WTC11 (cell line): ENCODE measurements at regions not wholly inside any gene's neighbourhood (a gene's known extent, or its start where the extent isn't known, plus 50 kb on each side); places are given as distances from the start of the nearest gene placed in this dataset.

Source experiments
- ATAC-seq: fragments of 200-7000 bp; cut with Tn5 transposase; 2 replicates; pipeline ENCODE4 v1.10.0; 2021; ENCODE audit warnings: mild to moderate bottlenecking, moderate library complexity
- CTCF ChIA-PET: fragments of 300-600 bp; sonication (Branson Sonifier 250); formaldehyde crosslinking; loops from one replicate; lab custom pipeline; 2021; ENCODE audit warnings: antibody characterized with exemption; lab: Charles Lee
- POLR2A ChIA-PET: fragments of 350-600 bp; sonication (Branson Sonifier 250); formaldehyde crosslinking; loops from one replicate; lab custom pipeline; 2021; ENCODE audit warnings: antibody characterized with exemption; lab: Charles Lee
- DNase-seq: peaks from one replicate; pipeline ENCODE4 v3.0.0; 2021; ENCODE audit warnings: low spot score
- H3K27ac Mint-ChIP-seq: 2 replicates; pipeline ENCODE4 v1.8.0; 2021; ENCODE audit warnings: mixed read lengths
- H3K27me3 Mint-ChIP-seq: 2 replicates; pipeline ENCODE4 v1.8.0; 2021; ENCODE audit warnings: low read depth, mild to moderate bottlenecking, moderate library complexity, mixed read lengths
- H3K36me3 Mint-ChIP-seq: 2 replicates; pipeline ENCODE4 v1.8.0; 2021; ENCODE audit warnings: mixed read lengths
- H3K4me1 Mint-ChIP-seq: 2 replicates; pipeline ENCODE4 v1.8.0; 2022; ENCODE audit warnings: mixed read lengths
- H3K4me3 Mint-ChIP-seq: 2 replicates; pipeline ENCODE4 v1.8.0; 2021; ENCODE audit warnings: mild to moderate bottlenecking, moderate library complexity, mixed read lengths
- H3K9me3 Mint-ChIP-seq: 2 replicates; pipeline ENCODE4 v1.8.0; 2021; ENCODE audit warnings: mixed read lengths
- ARID4B ChIP-seq: sonication (generic); formaldehyde crosslinking; IDR thresholded peaks from 2 replicates; pipeline ENCODE4 v1.8.0; 2023; ENCODE audit warnings: missing genetic modification reagents, mild to moderate bottlenecking, borderline replicate concordance
- ATF2 ChIP-seq: sonication (generic); formaldehyde crosslinking; IDR thresholded peaks from 2 replicates; pipeline ENCODE4 v1.8.1; 2022; ENCODE audit warnings: low read depth, missing genetic modification reagents, borderline replicate concordance
- CBFB ChIP-seq: sonication (generic); formaldehyde crosslinking; IDR thresholded peaks from 2 replicates; pipeline ENCODE4 v1.8.1; 2022; ENCODE audit warnings: mild to moderate bottlenecking, low read depth, missing genetic modification reagents
- FOXJ3 ChIP-seq: sonication (generic); formaldehyde crosslinking; IDR thresholded peaks from 2 replicates; pipeline ENCODE4 v1.9.0; 2021; ENCODE audit warnings: missing genetic modification reagents, mild to moderate bottlenecking, borderline replicate concordance
- FOXK1 ChIP-seq: sonication (generic); formaldehyde crosslinking; IDR thresholded peaks from 2 replicates; pipeline ENCODE4 v1.8.0; 2022; ENCODE audit warnings: mild to moderate bottlenecking, moderate library complexity, missing genetic modification reagents
- FOXP4 ChIP-seq: sonication (generic); formaldehyde crosslinking; IDR thresholded peaks from 2 replicates; pipeline ENCODE4 v1.8.0; 2022; ENCODE audit warnings: mild to moderate bottlenecking, missing genetic modification reagents
- MAX ChIP-seq: sonication (generic); formaldehyde crosslinking; IDR thresholded peaks from 2 replicates; pipeline ENCODE4 v1.8.0; 2022; ENCODE audit warnings: mild to moderate bottlenecking, missing genetic modification reagents
- NFE2L1 ChIP-seq: sonication (generic); formaldehyde crosslinking; IDR thresholded peaks from 2 replicates; pipeline ENCODE4 v1.8.1; 2023; ENCODE audit warnings: missing genetic modification reagents
- NR2C2 ChIP-seq: sonication (generic); formaldehyde crosslinking; IDR thresholded peaks from 2 replicates; pipeline ENCODE4 v1.8.0; 2022; ENCODE audit warnings: mild to moderate bottlenecking, missing genetic modification reagents
- TCF7 ChIP-seq: sonication (generic); formaldehyde crosslinking; IDR thresholded peaks from 2 replicates; pipeline ENCODE4 v1.8.0; 2022; ENCODE audit warnings: mild to moderate bottlenecking, low read depth, missing genetic modification reagents, moderate library complexity
- TP53 ChIP-seq: sonication (generic); formaldehyde crosslinking; IDR thresholded peaks from 2 replicates; pipeline ENCODE4 v1.8.1; 2023; ENCODE audit warnings: mild to moderate bottlenecking, missing genetic modification reagents
- USF1 ChIP-seq: sonication (generic); formaldehyde crosslinking; IDR thresholded peaks from 2 replicates; pipeline ENCODE4 v1.8.0; 2022; ENCODE audit warnings: mild to moderate bottlenecking, missing genetic modification reagents
- USF2 ChIP-seq: sonication (generic); formaldehyde crosslinking; IDR thresholded peaks from 2 replicates; pipeline ENCODE4 v1.8.1; 2023; ENCODE audit warnings: mild to moderate bottlenecking, missing genetic modification reagents, moderate library complexity
- ZNF396 ChIP-seq: fragments of 250-450 bp; sonication (Bioruptor Pico); IDR thresholded peaks from 2 replicates; pipeline ENCODE4 v1.8.0; 2021; ENCODE audit warnings: mild to moderate bottlenecking, moderate library complexity, borderline replicate concordance
- ZNF423 ChIP-seq: fragments of 250-450 bp; sonication (Bioruptor Pico); IDR thresholded peaks from 2 replicates; pipeline ENCODE4 v2.1.2; 2022; ENCODE audit warnings: mild to moderate bottlenecking, moderate library complexity
- ZNF671 ChIP-seq: fragments of 250-450 bp; sonication (Bioruptor Pico); IDR thresholded peaks from 2 replicates; pipeline ENCODE4 v1.8.0; 2021; ENCODE audit warnings: mild to moderate bottlenecking
- ZSCAN18 ChIP-seq: fragments of 250-450 bp; sonication (Bioruptor Pico); IDR thresholded peaks from 2 replicates; pipeline ENCODE4 v2.1.2; 2022; ENCODE audit warnings: mild to moderate bottlenecking, moderate library complexity

- no peak overlapping the region for H3K4me3 Mint-ChIP-seq
- TF ChIP-seq USF1 (CRISPR knock-in tag) (no peak), ZNF671 (CRISPR knock-in tag) (no peak), ZSCAN18 (CRISPR knock-in tag) (no peak), NFE2L1 (CRISPR knock-in tag) (no peak), USF2 (no peak), ZNF423 (CRISPR knock-in tag) (no peak), TP53 (CRISPR knock-in tag) (no peak), NR2C2 (no peak)
Observed at GRCh38 chr14:87600240-87600639, 392.7 kb downstream of the GALC start.

GRCh38 chr14:87581298-87581697 is 411.7 kb downstream of the GALC start:
- ChIA-PET POLR2A (no interaction called here), CTCF (no interaction called here)
- no peak for DNase-seq
- H3K4me1 Mint-ChIP-seq = no peaks in the 10 kb centered on the region
- H3K4me3 Mint-ChIP-seq = no peak overlapping the region
- no peak overlapping the region for H3K27ac Mint-ChIP-seq
- H3K36me3 Mint-ChIP-seq = no peaks in the 10 kb centered on the region
- TF ChIP-seq TCF7 (CRISPR knock-in tag) (no peak), FOXK1 (CRISPR knock-in tag) (no peak), ATF2 (CRISPR knock-in tag) (no peak), ZNF396 (CRISPR knock-in tag) (no peak), CBFB (CRISPR knock-in tag) (no peak), MAX (no peak), ARID4B (no peak), FOXJ3 (no peak), FOXP4 (CRISPR knock-in tag) (no peak)
- no peak for ATAC-seq
- H3K27me3 Mint-ChIP-seq = no peaks in the 10 kb centered on the region
- H3K9me3 Mint-ChIP-seq = no peaks in the 10 kb centered on the region

More at GRCh38 chr14:87600240-87600639, 392.7 kb downstream of the GALC start:
- Mint-ChIP-seq H3K4me1 (no peaks in the 10 kb centered on the region), H3K9me3 (peaks cover 84% of the 10 kb centered on the region), H3K36me3 (peaks cover 24% of the 10 kb centered on the region), H3K27ac (no peak overlapping the region), H3K27me3 (no peaks in the 10 kb centered on the region)
- DNase-seq (no peak), ATAC-seq (peak; percentile 58)
- POLR2A ChIA-PET = no interaction called here
- CTCF ChIA-PET = no interaction called here
